CD4-positive, alpha-beta T cell treated with Interleukin-4 for 1 hour (primary cell): ENCODE measurements at regions not wholly inside any gene's neighbourhood (a gene's known extent, or its start where the extent isn't known, plus 50 kb on each side); places are given as distances from the start of the nearest gene placed in this dataset.
"Not testable (repeated sequence)": the region's sequence is repeated elsewhere in the genome, so short reads cannot be mapped to it uniquely, and the experiment has no call there.

Experiments used
- DNase-seq, 2 donors: peaks; one replicate each; pipeline ENCODE4 v3.0.0-alpha.2; 2020 to 2022

- DNase-seq: no peak
These were observed 241.1 kb upstream of the USP9Y start for GRCh38 chrY:12459965-12460364.

DNA sequence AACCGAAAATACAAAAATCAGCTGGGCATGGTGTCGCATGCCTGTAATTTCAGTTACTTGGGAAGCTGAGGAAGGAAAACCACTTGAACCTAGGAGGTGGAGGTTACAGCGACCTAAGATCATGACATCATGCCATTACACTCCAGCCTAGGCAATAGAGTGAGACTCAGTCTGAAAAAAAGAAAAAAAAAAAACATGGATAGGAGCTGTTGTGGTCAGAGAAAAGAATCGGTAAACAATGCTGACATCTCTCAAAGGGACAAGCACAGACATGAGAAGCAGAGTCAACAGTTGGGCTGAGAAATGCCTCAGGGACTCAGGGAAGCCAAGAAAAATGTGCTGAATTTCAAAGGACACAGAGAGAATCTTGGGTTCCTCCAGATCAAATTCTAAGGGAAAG, 236.9 kb upstream of the USP9Y start:
- DNase-seq: no peak

GRCh38 chrY:12465706-12466105, 235.3 kb upstream of the USP9Y start:
- no peak for DNase-seq

DNA sequence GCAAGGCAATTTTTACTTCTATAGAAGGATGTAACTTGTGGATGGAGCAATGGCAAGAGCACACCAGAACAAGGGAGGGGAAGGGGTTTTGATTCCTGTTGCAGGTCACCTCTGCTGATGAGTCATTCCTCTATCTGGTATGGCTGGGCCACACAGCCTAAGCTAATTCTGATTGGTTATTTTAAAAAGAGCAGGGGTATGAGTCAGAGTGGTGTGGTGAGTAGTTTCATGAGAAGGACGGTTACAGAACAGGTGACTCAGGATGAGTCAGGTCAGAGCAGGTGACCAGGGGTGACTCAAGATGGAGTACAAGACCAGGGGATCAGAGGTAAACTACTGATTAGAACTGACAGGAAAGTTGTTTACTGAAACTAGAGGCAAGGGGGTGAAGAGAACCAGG, 231.9 kb upstream of the USP9Y start:
- no peak for DNase-seq

DNA sequence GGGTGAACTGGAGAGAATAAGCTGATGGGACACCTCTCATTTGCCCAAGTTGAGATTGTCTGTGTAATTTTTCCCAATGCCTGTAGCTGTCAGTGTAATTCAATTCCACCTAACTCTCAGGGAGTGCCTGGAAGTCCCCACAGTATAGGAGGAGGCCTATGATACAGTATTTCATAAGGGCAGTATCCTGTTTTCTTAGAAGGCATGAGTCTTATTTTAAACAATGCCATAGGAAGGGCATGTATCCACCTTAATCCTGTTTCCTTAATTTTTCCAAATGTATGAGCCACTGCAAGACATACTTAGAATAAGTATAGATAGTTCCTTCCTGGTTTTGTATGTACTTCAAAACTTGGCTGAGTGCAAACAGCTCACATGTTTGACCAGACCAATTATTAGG, 226.6 kb upstream of the USP9Y start:
- no peak for DNase-seq

- peak in 1 of 2 donors; percentile 50 for DNase-seq
These were observed 221.6 kb upstream of the USP9Y start for GRCh38 chrY:12479382-12479781.

DNA sequence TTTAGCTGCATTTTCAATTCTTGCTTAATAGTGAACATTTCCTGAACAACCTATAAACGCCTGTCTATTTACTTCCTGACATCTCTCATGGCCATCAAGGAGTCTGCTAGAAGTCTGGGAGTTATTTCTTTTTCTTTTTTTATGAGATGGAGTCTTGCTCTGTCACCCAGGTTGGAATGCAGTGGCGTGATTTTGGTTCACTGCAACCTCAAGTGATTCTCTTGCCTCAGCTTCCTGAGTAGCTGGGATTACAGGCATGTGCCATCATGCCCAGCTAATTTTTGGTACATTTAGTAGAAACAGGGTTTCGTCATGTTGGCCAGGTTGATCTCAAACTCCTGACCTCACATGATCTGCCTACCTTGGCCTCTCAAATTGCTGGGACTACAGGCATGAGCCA, 217.6 kb upstream of the USP9Y start:
- DNase-seq: no peak

- peak in 1 of 2 donors; percentile 19 for DNase-seq
These were observed 210.3 kb upstream of the USP9Y start for GRCh38 chrY:12490558-12491209.

- no peak for DNase-seq
These were observed 208.8 kb upstream of the USP9Y start for GRCh38 chrY:12492218-12492617.

GRCh38 chrY:12496007-12496406, 205.0 kb upstream of the USP9Y start:
- no peak for DNase-seq

GRCh38 chrY:12500096-12500495, 200.9 kb upstream of the USP9Y start:
- no peak for DNase-seq

DNA sequence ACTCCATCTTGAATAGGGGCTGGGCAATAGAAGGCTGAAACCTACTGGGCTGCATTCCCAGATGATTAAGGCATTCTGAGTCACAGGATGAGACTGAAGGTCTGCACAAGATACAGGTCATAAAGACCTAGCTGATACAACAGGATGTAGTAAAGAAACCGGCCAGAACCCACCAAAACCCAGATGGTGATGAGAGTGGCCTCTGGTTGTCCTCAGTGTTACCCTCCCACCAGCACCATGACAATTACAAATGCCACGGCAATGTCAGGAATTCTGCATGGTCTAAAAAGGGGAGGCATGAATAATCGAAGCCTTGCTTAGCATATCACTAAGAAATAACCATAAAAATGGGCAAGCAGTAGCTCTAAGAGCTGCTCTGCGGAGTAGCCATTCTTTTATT, 197.0 kb upstream of the USP9Y start:
- not testable (repeated sequence) for DNase-seq

GRCh38 chrY:12517338-12517737, 183.7 kb upstream of the USP9Y start:
- DNase-seq: no peak

- DNase-seq: no peak
These were observed 175.8 kb upstream of the USP9Y start for GRCh38 chrY:12525206-12525605.

DNA sequence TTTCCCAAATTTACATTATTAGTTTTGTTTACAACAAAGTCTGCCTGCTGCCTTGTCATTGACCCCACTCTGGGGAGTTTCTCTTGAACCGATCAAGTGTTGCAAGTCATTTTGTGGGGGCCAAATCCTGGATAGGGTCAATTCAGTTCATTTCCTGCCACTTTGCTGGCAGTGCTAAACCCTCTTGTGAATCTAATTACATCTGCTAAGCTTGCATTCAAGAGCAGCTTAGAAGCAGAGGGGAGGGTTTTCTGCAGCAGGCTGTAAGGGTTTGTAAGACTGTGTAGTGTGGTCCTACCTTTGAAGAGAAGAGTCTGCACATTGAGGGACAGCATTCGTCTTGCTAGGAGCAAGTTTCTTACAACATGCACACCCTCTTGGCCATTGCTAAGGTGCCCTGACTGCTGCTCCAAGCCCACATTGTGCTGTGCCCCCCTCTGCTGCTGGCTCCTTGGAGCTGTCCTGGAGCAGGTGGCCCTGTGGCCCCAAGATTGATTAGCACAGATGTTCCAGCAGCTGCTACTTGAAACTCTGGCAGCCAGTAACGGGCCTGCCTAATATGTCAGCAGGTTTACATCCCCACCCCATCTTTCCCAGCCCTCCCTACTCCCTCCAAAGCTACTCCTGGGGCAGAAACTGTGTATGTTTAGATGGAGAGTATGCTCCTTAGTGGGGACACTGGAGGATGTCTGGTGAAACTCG, 174.5 kb upstream of the USP9Y start:
- DNase-seq: no peak

- no peak for DNase-seq
These were observed 163.7 kb upstream of the USP9Y start for GRCh38 chrY:12537226-12537854.

- no peak for DNase-seq
These were observed 154.1 kb upstream of the USP9Y start for GRCh38 chrY:12546746-12547420.

GRCh38 chrY:12552471-12553283, 148.4 kb upstream of the USP9Y start:
- no peak for DNase-seq

DNA sequence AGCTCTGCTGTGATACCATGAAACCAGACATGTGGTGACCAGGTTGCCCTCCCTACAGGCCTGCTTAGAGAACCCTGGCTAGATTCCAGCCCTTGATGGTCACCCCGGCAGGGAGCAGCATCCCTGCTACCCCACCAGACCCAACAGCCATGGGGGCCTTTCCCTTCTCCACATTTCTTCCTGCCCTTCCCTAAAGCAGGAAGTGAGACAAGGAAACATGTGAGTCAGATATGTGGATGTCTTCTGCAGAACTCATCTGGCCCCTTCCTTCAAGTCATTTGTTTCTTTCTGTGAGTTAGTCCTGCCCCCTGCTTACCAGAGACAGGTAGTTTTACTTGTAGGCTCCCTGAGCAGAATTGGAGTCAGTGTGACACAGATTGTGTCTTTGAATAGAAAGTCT, 147.1 kb upstream of the USP9Y start:
- no peak for DNase-seq

- DNase-seq: no peak
These were observed 146.0 kb upstream of the USP9Y start for GRCh38 chrY:12555005-12555404.

GRCh38 chrY:12559007-12559406, 142.0 kb upstream of the USP9Y start:
- no peak for DNase-seq

DNA sequence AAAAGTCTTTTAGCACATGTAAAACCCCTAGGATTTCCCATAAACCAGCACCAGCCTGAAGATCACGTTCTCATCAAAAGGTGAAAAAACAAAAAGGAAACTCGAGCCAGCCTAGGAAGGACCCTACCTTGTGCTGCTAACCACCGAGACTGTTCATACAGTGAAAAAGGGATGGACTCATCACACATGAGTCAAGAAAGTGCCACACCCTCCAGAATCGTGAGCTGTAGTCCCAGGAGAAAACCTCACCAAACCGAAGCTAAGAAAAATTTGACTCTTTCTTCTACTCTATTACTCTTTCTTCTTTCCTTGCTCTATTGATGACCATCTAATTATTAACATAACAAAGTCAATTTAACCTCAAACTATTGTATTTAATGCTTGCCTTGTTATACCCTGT, 124.8 kb upstream of the USP9Y start:
- no peak for DNase-seq
